Gastrocnemius medialis (tissue), 4 donors: ENCODE measurements at regions not wholly inside any gene's neighbourhood (a gene's known extent, or its start where the extent isn't known, plus 50 kb on each side); places are given as distances from the start of the nearest gene placed in this dataset.
"Not testable (repeated sequence)": the region's sequence is repeated elsewhere in the genome, so short reads cannot be mapped to it uniquely, and the experiment has no call there.

Experiments used
- POLR2A ChIP-seq, 2 donors: fragments of 450-650 bp; IDR thresholded peaks; one replicate each; pipeline ENCODE4 v1.6.1; 2017; ENCODE audit warnings: antibody characterized with exemption in 2 of 2, mild to moderate bottlenecking in 2 of 2, moderate library complexity in 2 of 2
- TF ChIP-seq, protein P1 (sequence below), 5 experiments: fragments of 450-650 bp in 3 of 5; fragments of 200-600 bp in 2 of 5; sonication (generic) in 2 of 5; IDR thresholded peaks in 4 of 5; conservative IDR thresholded peaks in 1 of 5; 1 replicate in 4 of 5; 2 replicates in 1 of 5; pipeline ENCODE4 v1.5.1; 2016 to 2019; ENCODE audit warnings: antibody characterized with exemption in 5 of 5, mild to moderate bottlenecking in 3 of 5, moderate library complexity in 3 of 5

DNA sequence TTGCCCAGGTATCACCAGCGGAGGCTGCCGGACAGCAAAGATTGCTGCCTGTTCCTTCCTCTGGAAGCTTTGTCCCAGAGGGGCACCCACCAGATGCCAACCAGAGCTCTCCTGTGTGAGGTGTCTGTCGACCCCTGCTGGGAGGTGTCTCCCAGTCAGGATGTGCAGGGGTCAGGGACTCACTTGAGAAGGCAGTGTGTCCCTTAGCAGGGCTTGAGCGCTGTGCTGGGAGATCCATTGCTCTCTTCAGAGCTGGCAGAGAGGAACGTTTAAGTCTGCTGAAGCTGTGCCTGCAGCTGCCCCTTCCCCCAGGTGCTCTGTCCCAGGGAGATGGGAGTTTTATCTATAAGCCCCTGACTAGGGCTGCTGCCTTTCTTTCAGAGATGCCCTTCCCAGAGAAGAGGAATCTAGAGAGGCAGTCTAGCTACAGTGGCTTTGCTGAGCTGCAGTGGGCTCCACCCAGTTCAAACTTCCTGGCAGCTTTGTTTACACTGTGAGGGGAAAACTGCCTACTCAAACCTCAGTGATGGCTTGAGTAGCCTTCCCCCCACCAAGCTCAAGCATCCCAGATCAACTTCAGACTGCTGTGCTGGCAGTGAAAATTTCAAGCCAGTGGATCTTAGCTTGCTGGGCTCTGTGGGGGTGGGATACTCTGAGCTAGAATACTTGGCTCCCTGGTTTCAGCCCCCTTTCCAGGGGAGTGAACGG is 325.4 kb downstream of the SPATA31A1 start:
- not testable (repeated sequence) for TF ChIP-seq POLR2A (IDR thresholded peaks at IDR 0.05)
- TF ChIP-seq, protein P1, sequence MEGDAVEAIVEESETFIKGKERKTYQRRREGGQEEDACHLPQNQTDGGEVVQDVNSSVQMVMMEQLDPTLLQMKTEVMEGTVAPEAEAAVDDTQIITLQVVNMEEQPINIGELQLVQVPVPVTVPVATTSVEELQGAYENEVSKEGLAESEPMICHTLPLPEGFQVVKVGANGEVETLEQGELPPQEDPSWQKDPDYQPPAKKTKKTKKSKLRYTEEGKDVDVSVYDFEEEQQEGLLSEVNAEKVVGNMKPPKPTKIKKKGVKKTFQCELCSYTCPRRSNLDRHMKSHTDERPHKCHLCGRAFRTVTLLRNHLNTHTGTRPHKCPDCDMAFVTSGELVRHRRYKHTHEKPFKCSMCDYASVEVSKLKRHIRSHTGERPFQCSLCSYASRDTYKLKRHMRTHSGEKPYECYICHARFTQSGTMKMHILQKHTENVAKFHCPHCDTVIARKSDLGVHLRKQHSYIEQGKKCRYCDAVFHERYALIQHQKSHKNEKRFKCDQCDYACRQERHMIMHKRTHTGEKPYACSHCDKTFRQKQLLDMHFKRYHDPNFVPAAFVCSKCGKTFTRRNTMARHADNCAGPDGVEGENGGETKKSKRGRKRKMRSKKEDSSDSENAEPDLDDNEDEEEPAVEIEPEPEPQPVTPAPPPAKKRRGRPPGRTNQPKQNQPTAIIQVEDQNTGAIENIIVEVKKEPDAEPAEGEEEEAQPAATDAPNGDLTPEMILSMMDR (IDR thresholded peaks at IDR 0.05 in 4 of 5, conservative IDR thresholded peaks at IDR 0.05 in 1 of 5) = not testable (repeated sequence)
